ENCODE measurements at regions not wholly inside any gene's neighbourhood (a gene's known extent, or its start where the extent isn't known, plus 50 kb on each side); places are given as distances from the start of the nearest gene placed in this dataset.
"Not testable (repeated sequence)": the region's sequence is repeated elsewhere in the genome, so short reads cannot be mapped to it uniquely, and the experiment has no call there.

DNA sequence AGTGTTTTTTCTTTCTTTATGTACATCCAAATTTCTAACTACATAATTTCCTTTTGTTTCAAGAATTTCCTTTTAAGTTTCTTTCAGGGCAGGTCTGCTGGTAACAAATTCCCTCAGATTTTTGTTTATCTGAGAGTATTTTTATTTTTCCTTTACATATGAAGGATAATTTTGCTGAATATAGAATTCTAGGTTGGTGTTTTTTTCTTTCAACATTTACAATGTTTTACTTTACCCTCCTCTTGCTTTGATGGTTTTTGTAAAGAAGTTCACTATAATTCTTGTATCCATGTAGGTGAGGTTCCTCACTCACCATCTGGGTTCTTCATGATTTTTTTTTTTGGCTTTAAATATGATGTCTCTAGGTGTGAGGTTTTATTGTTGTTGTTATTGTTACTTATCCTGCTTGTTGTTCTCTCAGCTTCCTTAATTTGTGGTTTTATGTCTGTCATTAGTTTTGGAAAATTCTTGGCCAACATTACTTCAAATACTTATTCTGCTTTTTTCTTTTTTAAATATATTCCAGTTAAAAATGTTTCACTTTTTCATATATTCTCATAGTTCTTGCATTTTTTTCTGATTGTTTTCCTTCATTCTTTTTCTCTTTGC is 580.1 kb upstream of the CITED2 start:
- DNase-seq = no peak

DNA sequence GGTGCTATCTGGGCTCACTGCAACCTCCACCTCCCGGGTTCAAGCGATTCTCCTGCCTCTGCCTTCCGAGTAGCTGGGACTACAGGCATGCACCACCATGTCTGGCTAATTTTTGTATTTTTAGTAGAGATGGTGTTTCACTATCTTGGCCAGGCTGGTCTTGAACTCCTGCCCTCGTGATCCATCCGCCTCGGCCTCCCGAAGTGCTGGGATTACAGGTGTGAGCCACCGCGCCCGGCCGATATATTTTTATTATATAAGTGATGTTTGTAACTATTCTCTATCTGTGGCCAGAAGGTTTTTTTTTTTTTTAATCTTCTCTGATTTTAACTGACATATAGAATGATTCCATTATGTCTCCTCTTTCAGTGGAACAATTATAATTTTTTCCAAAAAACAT is 579.3 kb upstream of the CITED2 start:
- not testable (repeated sequence) for DNase-seq

DNA sequence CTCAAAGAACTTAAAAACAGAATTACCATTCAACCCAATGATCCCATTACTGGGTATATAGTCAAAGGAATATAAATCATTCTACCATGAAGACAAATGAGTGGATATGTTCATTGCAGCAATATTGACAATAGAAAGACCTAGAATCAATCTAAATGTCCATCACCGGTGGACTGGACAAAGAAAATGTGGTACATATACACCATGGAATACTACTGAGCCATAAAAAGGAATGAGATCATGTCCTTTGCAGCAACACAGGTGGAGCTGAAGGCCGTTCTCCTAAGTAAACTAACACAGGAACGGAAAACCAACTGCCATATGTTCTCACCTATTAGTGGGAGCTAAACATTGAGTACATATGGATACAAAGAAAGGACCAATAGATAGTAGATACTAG is 576.7 kb upstream of the CITED2 start:
- DNase-seq = no peak

DNA sequence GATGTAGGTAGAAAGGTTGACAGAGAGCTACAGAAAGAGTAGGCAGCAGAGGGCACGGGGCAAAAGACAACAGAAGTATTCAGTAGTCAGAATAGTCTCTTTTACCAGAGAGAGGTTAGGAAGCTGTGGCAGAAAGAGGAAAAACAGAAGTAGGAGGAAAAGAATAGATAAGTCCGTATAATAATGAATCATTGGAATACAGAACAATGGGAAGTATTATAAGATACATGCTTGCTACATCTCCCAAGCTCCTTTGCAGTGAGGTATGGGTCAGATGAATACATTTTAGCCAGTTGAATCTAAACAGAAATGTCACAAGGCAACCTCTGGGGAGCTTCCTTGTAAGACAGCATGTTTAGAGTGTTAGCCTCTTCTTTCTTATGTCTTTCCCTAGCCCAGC is 570.5 kb upstream of the CITED2 start:
- DNase-seq = no peak

DNA sequence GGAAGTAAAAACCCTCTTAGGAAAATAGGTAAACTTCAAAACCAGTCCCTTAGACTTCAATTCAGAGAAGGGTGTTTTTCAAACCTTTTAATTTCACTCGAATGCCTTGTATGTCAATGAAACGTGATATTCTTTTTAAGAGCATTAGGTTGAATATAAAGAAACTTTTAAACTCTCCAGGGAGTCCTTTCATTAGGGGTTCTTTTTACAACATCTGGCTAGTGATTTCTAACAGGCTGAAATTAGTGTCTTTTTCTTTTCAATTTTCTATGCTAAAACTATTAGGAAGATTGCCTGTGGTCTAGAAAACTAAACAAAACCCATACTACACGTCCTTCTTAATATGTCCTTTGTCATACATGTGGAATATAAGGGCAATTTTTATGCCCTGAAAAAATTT is 569.7 kb upstream of the CITED2 start:
- no peak for DNase-seq

DNA sequence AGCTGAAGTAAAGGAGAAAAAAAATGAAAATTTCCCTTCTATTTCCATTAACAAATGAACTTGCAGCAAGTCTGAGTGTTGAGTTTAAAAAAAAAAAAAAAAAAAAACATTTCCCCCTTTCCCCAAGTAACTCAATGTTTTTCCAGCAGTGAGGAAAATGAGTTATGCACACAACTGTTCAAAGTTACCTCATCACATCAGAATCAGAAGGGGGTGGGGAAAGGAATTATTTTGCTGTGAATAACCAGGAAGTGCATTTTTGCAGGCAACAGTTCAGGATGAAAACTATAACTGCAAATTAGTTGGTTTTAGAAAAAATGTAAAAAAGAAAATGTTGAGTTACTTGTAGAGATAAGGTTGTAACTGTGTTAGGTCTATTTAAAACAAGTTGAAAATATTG is 568.9 kb upstream of the CITED2 start:
- no peak for DNase-seq

DNA sequence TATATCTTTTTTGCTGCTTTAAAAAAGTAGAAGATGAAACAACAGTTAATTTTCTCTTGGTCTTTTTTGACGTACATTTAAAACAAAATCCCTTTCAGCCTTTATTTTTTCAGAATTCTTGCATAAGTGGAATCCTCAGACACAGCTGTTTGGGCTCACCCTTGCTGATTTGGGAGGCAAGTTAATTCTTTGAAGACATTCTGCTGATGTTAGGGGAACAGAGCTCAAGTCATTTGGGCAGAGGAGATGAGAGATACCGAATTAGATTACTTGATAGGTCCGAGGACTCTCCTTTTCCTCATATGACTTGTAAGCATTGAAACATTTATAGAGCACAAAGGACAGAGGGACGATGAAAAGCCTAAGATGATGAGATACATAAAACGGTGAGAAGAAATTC is 567.9 kb upstream of the CITED2 start:
- no peak for DNase-seq

DNA sequence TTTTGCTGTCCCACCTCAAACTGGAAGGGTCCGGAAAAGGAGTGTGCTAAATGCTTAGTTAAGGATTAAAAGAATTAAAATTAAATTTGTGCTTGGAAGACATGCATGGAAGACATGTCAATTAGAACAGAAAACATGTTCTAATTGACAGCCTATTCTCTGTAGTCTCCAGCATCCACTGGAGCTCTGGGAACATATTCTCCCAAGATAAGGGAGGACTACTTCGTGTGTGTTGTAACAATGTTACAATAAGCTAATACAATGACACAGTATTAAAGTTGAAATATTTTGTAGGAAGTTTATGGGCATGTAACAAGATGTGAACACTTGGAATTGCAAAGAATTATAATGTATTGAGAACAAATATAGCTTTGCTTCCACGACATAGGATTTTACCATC is 567.4 kb upstream of the CITED2 start:
- DNase-seq = no peak

DNA sequence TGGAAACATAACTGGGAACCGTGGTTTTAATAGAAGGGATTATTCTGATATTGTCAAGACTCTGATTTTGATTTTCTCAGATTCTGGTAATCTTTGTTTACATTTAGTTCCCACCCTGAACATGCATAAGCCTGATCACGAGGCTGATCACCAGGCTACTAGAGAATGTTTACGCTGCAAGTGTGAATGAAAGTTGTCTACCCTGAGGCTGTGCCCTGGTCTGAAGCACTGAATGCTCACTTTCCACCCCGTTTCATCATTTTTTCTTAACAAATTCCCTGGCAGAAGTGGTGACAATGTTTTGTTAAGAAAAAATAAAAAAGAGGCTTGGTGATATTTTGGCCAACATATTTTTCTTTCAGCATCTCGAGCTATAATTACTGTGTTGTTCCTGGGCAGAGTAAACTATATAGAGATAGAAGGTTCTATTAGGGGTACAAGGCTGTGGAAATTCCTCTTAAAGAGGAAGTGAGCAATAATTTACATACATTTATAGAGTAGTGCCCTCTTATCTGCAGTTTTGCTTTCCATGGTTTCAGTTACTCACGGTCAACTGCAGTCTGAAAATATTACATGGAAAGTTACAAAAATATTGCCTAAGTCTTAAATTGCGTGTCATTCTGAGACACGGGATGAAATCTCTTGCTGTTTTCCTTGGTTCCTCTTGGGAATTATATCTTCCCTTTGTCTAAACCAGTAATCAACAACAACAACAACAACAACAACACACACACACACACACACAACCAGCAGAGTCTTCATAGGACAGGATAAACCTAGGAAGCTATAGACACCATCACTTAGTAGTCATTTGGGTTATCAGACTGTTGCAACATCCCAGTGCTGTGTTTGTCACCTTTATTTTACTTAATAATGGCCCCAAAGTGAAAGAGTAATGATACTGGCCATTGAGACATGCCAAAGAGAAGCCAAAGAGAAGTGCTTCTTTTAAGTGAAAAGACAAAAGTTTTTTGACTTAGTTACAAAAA is 566.6 kb upstream of the CITED2 start:
- no peak for DNase-seq

DNA sequence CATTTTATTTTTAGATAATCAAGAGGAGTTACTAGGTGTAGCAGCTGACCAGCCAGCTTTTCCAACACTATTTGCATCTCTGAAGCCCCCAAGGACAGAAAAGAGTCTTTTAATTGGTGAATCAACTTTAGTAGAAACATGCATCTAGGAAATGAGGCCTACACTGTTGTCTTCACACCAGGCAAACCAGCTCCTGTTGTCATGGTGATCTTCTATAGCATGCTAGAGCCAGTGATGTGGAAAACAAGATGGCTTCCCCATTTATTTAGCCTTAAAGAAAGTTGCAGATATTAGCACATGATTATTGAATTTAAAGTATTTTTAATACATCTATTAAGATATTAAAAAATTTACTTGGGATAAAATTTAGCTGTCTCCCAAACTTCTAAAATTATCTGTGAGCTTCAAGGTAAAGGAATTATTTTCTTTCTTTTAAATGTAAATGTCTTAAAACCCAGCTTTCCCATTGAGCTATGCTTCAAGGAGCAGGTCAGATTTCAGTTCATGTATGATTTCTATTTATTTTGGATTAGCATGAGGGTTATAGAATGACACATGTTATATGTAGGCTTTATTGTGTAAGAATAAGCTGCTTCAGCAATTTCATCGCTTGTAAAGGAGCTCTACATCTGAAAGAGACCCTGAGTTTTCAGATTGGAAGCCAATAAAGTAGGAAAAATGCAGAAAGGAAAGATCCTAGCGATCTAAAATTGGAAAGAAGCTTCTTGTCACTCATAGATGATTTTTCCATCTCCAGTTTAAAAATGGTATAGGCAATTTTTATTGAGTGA is 564.9 kb upstream of the CITED2 start:
- no peak for DNase-seq

DNA sequence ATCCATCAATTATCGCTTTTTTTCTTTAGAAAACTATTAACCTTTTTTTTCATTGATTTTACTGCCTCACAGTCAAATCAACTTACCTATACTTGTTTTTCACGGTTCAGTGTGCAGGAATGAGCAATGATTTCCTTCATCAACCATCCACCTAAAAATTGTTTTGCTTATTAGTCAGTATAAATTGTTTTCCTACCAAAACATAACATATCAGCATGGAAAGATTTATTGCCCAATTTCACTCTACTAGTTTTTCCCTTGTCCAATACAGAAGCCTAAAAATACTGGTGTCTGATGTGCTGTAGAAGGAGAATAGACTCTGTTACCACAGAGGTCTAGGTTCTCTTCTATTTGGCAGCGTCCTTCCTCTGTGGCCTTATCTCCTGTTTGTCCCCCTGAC is 558.2 kb upstream of the CITED2 start:
- no peak for DNase-seq

DNA sequence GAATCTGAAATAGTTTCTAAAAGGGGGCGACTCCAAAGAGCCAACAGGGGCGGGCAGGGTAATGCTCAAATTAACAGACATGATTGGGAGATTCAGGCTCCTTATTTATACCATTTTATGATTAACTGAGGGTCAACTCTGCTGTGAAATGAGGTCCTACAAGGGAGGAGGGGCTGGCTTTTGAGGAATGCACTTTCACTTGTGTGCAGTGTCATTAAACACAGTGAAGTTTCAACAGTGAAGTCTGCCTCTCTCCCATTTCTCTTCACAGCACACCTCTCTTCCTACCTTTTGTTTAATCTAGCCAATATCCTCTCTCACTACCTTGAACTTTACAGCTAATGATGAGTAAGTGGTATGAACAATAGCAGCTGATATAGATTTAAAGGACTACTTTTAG is 557.3 kb upstream of the CITED2 start:
- DNase-seq = no peak

DNA sequence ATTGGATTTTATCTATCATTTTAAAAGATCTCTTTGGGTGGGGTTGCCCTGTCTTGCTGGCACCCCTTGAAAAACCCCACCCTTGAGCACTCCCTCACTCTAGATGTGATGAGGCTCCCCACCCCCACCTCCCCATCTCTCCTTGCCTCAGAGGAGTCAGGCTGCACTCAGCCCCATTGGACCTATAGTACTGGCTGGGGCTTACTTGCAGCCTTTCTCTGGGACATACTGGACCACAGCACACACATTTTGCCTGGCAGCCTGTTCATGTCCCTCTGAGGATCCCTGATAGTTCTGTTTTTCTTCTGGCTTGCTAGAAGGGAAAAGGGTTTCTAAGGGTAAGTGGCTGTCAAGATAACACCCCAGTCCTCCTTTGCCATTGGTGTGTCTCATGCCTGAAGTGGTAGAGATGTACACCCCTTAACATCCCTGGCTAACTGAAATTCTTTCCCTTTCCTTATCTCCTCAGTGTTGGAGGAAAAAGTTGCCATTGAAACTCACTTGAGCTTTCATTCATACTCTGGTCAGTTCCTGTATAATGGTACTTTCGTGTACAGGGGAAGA is 553.4 kb upstream of the CITED2 start:
- no peak for DNase-seq

DNA sequence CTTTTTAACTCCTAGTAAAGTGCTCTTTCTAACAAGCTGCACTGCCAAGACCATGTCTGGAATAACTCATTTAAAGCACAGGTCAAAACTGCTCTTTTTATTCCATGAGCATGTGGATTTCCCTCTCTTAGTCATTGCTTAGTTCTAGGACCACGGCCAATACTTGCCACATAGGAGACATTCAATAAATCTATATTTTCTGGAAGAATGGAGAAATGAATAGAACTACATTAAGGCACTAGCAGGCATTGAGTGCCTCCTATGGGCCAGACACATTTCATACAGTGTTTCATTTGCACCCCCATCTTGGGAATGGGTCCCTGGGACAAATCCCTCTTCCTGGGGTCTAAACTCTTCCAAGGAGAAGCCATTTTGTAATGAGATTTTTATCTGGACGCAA is 552.8 kb upstream of the CITED2 start:
- no peak for DNase-seq

DNA sequence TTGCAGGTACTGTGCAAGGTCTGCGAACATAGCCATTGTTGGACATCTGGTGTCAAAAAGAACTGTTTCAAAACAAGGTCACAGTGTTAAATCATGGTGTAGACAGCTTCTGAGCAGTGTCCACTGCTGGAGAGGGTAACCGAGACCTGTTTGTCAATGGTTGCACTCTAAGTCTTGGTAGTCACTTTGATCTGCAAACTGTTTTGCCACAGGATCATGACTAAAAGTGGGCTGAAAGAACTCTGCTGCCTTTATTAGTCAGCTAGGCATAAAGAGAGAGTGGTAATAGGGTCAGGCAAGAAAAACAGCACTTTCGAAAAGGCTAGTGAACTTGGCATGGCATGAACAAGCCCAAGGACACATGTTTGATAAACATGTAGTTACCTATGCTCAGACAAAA is 552.3 kb upstream of the CITED2 start:
- DNase-seq = no peak

DNA sequence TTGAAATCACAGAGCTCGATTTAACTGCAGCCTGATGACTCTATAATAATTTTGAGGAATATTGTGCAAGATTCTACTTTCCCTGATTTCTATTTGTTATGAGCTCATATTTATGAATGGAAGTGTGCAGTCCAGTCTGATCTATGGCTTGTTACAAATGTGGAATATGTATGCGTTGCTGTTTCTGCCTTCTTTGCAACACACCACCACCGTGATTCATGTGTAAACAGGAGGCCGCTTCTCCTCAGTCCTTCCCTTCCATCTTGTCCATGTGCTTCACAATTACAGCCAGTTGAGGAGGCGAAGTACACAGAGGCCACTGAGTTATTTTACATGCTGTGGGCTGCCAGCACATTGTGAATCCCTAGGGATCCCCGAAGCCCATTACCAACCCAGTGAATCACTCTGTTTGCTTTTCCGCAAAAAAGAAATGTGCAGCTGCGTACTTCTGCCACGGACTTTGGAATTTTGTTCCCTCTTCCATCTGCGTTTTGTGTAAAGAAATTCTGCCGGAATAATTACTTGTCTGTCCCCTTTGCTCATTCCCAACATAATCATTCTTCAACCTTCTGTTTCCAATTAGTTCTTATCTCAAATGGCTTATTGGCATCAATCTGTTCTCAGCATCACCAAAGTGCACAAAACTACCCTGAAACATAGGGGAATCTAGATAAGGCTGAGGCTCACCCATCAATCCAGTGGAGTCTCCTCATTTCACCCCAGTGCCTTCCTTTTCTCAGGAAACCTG is 551.6 kb upstream of the CITED2 start:
- peak; percentile 37 for DNase-seq

DNA sequence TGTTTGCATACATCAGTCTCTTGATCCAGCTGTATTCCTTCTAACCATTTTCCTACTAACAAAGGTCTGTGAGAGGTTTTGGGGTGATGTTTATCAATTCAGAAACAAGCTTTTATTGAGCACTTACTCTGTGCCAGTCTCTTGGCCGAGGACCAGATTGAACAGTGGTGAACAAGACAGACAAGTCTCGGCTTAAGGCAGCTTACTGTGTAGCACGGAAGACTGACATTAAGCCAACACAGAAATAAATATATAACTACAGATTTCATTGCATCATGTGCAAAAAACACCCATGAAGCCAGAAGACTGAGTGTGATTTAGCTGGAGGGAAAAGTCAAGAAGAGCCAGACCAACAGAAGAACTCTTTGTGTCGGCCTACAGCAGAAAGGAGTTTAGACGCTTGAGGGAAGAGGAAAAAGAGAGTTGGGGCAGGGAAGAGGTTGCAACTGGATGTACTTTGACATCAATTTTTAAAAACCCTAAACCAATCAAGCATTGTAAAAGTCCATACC is 549.6 kb upstream of the CITED2 start:
- DNase-seq = no peak

DNA sequence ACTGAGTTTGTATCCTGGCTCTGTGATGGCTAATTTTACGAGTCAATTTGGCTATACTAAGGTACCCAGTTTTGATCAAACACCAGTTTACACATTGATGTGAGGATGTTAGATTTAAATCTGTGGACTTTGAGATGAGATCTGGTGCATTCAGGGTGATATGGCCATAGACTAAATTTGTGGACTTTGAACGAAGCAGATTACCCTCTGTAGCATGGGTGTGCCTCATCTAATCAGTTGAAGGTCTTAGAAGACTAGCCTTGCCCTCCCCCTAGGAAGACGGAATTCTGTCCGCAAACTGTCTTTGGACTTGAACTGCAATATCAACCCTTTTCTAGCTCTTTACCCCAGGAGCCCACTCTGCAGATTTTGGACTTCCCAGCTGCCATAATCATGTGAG is 547.8 kb upstream of the CITED2 start:
- no peak for DNase-seq

DNA sequence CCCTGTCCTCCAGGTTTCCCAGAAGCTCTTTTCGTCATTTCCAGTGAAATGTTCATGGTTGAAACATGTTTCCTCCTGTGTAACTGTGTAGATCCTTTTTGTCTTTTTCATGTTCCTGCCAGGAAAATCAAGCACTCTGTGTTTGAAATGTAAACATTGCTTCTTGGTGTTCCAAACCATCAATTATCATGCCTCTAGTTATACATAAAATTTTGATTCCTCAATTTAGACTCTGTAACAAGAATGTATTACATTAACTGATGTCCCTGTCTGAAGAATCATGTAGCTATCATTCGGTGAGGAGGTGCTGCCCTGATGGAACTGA is 546.3 kb upstream of the CITED2 start:
- DNase-seq = no peak

DNA sequence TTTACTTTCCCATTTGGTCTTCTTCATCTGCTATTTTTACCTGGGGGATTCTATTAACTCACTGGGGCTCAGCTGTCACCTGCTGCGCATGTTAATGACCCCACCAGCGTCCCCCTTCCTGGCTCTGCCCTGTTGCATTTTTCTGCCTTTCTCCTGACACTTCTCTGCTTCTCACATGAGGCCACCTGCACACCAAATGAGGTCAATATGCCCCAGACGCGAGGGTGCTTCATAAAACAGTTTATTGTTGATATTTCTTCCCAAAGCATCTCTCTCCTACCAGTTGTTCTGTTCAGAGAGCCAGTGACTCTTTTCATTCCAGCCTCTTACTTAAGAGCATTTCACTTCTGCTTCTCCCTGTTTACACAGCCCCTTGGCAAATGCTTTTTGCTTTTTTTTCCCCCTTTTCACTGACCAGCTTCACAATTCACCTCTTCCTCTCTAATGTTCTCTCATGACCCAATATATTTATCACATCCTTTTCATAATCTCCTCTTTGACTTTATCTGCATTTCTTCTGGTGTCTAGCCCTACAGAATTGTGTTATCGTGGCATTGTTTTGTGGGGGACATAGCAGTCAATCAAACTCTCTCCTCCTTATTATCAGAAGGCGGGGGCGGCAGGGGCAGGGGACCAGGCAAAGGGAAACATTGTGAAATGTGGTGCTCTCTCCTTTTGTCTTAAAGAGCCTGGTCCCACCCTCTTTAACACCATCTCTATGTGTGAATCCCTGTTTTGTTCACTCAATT is 545.8 kb upstream of the CITED2 start:
- no peak for DNase-seq

DNA sequence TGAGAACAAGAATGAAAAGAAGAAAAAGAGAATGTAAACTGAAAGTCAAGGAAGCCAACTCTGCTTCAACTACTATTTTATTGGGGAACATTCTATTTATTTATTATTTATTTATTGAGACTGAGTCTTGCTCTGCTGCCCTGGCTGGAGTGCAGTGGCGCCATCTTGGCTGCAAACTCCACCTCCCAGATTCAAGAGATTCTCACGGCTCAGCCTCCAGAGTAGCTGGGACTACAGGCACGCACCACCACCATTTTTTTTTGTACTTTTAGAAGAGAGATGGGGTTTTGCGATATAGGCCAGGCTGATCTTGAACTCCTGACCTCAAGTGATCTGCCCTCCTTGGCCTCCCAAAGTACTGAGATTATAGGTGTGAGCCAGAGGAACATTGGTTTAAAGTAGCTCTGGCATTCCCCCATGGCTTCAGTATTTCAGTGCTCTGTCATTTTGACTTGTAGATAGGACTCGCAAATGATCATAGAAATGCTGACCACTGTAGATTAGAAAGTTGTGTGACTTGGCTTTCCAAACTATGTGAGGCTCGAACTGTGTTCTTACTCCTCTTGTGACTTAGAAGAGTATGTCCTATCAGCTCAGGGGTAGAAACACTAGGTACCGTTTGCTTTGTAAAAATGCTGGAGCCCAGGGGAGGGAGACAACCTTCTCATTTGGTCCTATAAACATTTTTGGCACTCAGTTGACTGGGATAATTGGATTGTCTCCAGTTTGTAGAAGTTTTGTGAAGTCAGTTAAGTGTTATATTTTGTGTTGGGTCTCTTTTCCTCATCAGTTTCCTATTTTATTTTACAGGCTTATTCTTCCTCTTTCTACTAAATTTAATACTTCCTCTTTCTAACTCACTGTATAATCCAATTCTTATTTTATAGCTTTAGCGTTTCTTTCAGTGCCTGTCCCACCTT is 544.9 kb upstream of the CITED2 start:
- no peak for DNase-seq
